ENCODE measurements at regions not wholly inside any gene's neighbourhood (a gene's known extent, or its start where the extent isn't known, plus 50 kb on each side); places are given as distances from the start of the nearest gene placed in this dataset.

DNA sequence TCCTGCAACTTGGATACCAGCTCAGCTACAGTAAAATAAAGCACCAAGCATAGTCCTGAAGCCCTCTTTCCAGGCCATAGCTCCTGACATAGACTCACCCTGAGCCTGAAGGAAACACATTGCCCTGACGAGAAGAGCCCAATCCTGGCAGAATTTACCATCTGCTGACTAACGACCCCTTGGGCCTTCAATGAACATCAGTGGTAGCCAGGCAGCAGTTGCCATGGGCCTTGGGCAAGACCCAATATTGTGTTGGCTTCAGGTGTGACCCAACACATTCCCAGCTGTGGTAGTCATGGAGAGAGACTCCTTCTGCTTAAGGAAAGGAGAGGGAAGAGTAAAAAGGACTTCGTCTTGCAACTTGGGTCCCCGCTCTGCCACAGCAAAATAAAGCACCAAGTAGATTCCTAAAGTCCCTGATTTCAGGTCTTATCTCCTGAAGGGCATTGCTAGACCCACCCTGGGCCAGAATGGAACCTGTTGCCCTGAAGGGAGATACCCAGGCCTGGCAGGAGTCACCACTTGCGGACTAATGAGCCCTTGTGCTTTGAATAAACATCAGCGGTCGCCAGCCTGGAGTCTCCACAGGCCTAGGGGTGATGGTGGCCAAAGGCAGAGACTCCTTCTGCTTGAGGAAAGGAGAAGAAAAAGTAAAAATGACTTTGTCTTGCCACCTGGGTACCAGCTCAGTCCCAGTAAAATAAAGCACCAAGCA lies 902.6 kb downstream of the C4orf33 start:
- H3K9me3 Mint-ChIP-seq: peaks cover 0 to 9% (median 2%) of the 10 kb centered on the region in 7 donors
- DNase-seq: no peak
- no peak for TF ChIP-seq CTCF (IDR thresholded peaks at IDR 0.05)

GRCh38 chr4:129999156-129999555 lies 903.2 kb downstream of the C4orf33 start:
- peaks cover 0 to 9% (median 2%) of the 10 kb centered on the region in 7 donors for H3K9me3 Mint-ChIP-seq
- no peak overlapping the region for H3K9ac ChIP-seq (ENCODE audit: insufficient read depth, low read length, poor library complexity, severe bottlenecking)
- no peaks in the 10 kb centered on the region for H3K4me1 Mint-ChIP-seq
- H3K36me3 ChIP-seq (replicated peaks in 1 of 2; ENCODE audit: control insufficient read depth in 1 of 2, insufficient read depth in 2 of 2, low read length in 2 of 2): no peaks in the 10 kb centered on the region
- peaks cover 10 to 12% of the 10 kb centered on the region in 2 donors for H3K9me3 ChIP-seq (replicated peaks in 1 of 2; ENCODE audit: control insufficient read depth in 1 of 2, insufficient read depth in 1 of 2, low read length in 2 of 2)
- no peak for TF ChIP-seq CTCF (IDR thresholded peaks at IDR 0.05)
- no peaks in the 10 kb centered on the region for H3K4me1 ChIP-seq (ENCODE audit: control insufficient read depth in 1 of 2, insufficient read depth in 2 of 2, low read length in 2 of 2)
- H3K27me3 ChIP-seq (ENCODE audit: control insufficient read depth in 2 of 2, insufficient read depth in 2 of 2, low read length in 2 of 2): no peaks in the 10 kb centered on the region
- no peaks in the 10 kb centered on the region for H3K79me2 ChIP-seq (ENCODE audit: insufficient read depth, low read length)
- no peak overlapping the region for H3K4me3 Mint-ChIP-seq
- no peak for DNase-seq
- intact Hi-C loops (cut with micrococcal nuclease): no loop called here
- no peaks in the 10 kb centered on the region for H3K27me3 Mint-ChIP-seq (ENCODE audit: low read depth in 3 of 3)
- H3K4me2 ChIP-seq (replicated peaks; ENCODE audit: extremely low read depth, low read length, poor library complexity, severe bottlenecking): no peak overlapping the region
- H3K27ac ChIP-seq (ENCODE audit: low read depth in 1 of 2, low read length in 2 of 2): no peak overlapping the region
- no peak overlapping the region for H3K4me3 ChIP-seq (replicated peaks in 1 of 3; ENCODE audit: low read depth in 2 of 3, low read length in 3 of 3)
- no peaks in the 10 kb centered on the region for H3K36me3 Mint-ChIP-seq
- no peak overlapping the region for H3K27ac Mint-ChIP-seq
- no peaks in the 10 kb centered on the region for H4K20me1 ChIP-seq (ENCODE audit: insufficient read depth, low read length)
- no peak overlapping the region for H2AFZ ChIP-seq (ENCODE audit: insufficient read depth, low read depth, low read length, poor library complexity, severe bottlenecking)

More for the DNA sequence above, 902.6 kb downstream of the C4orf33 start:
- H4K20me1 ChIP-seq (ENCODE audit: insufficient read depth, low read length): no peaks in the 10 kb centered on the region
- Mint-ChIP-seq H3K36me3 (no peaks in the 10 kb centered on the region), H3K4me1 (no peaks in the 10 kb centered on the region), H3K27ac (no peak overlapping the region), H3K4me3 (no peak overlapping the region), H3K27me3 (ENCODE audit: low read depth in 3 of 3) (no peaks in the 10 kb centered on the region)
- H2AFZ ChIP-seq (ENCODE audit: insufficient read depth, low read depth, low read length, poor library complexity, severe bottlenecking): no peak overlapping the region
- 90% methylated on average over 3 of the region's 7 CpGs for WGBS (ENCODE audit: insufficient coverage)
- no peaks in the 10 kb centered on the region for H3K4me1 ChIP-seq (ENCODE audit: control insufficient read depth in 1 of 2, insufficient read depth in 2 of 2, low read length in 2 of 2)
- H3K79me2 ChIP-seq (ENCODE audit: insufficient read depth, low read length): no peaks in the 10 kb centered on the region
- H3K9me3 ChIP-seq (replicated peaks in 1 of 2; ENCODE audit: control insufficient read depth in 1 of 2, insufficient read depth in 1 of 2, low read length in 2 of 2): peaks cover 10 to 12% of the 10 kb centered on the region in 2 donors
- H3K27ac ChIP-seq (ENCODE audit: low read depth in 1 of 2, low read length in 2 of 2): no peak overlapping the region
- no peak overlapping the region for H3K4me3 ChIP-seq (replicated peaks in 1 of 3; ENCODE audit: low read depth in 2 of 3, low read length in 3 of 3)
- H3K27me3 ChIP-seq (ENCODE audit: control insufficient read depth in 2 of 2, insufficient read depth in 2 of 2, low read length in 2 of 2): no peaks in the 10 kb centered on the region
- H3K9ac ChIP-seq (ENCODE audit: insufficient read depth, low read length, poor library complexity, severe bottlenecking): no peak overlapping the region
- intact Hi-C loops (cut with micrococcal nuclease): no loop called here
- no peak overlapping the region for H3K4me2 ChIP-seq (replicated peaks; ENCODE audit: extremely low read depth, low read length, poor library complexity, severe bottlenecking)
- H3K36me3 ChIP-seq (replicated peaks in 1 of 2; ENCODE audit: control insufficient read depth in 1 of 2, insufficient read depth in 2 of 2, low read length in 2 of 2): no peaks in the 10 kb centered on the region
